Pancreas (tissue), 10 donors: ENCODE measurements at regions not wholly inside any gene's neighbourhood (a gene's known extent, or its start where the extent isn't known, plus 50 kb on each side); places are given as distances from the start of the nearest gene placed in this dataset.
"Not testable (repeated sequence)": the region's sequence is repeated elsewhere in the genome, so short reads cannot be mapped to it uniquely, and the experiment has no call there.

Experiments
- ATAC-seq, 4 donors: fragments of 200-7000 bp; cut with Tn5 transposase; one replicate each; pipeline versions ENCODE4 v1.8.0 to v1.9.1; 2020; ENCODE audit warnings: mild to moderate bottlenecking in 4 of 4, moderate library complexity in 4 of 4
- DNase-seq, 6 donors: peaks; one replicate each; pipeline ENCODE4 v3.0.0-alpha.2; 2020
- FAIRE-seq: peaks from 2 replicates; lab custom pipeline; 2012; peaks lifted over from hg19 to GRCh38; lab: Jason Lieb, UNC
- H3K27ac ChIP-seq, 4 donors: fragments of 200-600 bp; sonication (generic); 1 replicate in 3 of 4; 2 replicates in 1 of 4; pipeline versions ENCODE4 v1.5.0 to v1.8.0; 2020
- H3K27me3 ChIP-seq, 4 donors: fragments of 200-600 bp; one replicate each; pipeline ENCODE4 v1.8.0; 2021
- H3K36me3 ChIP-seq, 3 donors: fragments of 200-600 bp; sonication (generic) in 1 of 3; one replicate each; pipeline versions ENCODE4 v1.5.0 to v1.8.0; 2020 to 2021
- H3K4me1 ChIP-seq, 3 donors: fragments of 200-600 bp; one replicate each; pipeline ENCODE4 v1.8.0; 2021
- H3K4me3 ChIP-seq, 4 donors: fragments of 200-600 bp; sonication (generic) in 2 of 4; one replicate each; pipeline versions ENCODE4 v1.5.0 to v1.8.0; 2020 to 2021
- H3K9me3 ChIP-seq, 4 donors: fragments of 200-600 bp; one replicate each; pipeline ENCODE4 v1.8.0; 2021
- WGBS, 2 donors: extraction: QIAGEN DNeasy Blood & Tissue Kit; methylation state at CpG; one replicate each; pipeline ENCODE4 v1.1.7; 2013; 5-methylcytosine and 5-hydroxymethylcytosine counted together
- intact Hi-C, 3 donors: fragments of 100-400 bp; cut with DNase I; formaldehyde crosslinking; loops; one replicate each; pipeline versions ENCODE4 v1.11.1 to v1.14.2; 2022
- donor health status: healthy with polysubstance abuse.
- donor health status: DM: no; HTN: no; CAD: no; lungs with moderate emphysema.
- donor health status: DM: no; HTN: no; CAD: no.
- donor health status: control.
- donor health status: control.
- donor health status: Bipolar disorder and iron deficiency.
- donor health status: DM: yes; HTN: yes; CAD: no.
- donor health status: DM: no; HTN: no; CAD: no.
- donor health status: DM: no; HTN: no; CAD: no.
- donor health status: DM: yes; HTN: yes; CAD: no.

DNA sequence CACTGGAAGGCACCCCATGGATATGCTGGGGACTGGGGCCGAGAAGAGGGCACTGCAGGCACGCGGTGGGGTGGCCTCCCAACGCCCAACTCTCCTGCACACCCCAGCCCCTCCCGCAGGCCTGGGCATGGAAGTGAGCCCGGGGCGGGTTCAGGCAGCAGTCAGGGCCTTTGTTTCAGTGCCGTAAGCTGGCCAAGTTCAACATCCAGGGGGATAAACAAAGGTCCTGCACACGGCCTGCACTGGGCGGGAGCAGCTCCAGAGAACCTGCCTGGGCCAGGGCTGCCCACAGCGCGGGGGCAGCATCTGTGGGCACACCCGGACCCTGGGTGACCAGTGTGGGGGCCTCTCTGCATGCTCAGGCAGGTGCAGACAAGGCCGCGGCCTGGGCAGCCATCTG lies 5425.8 kb upstream of the TPTE start:
- WGBS, 2 donors, result 72 to 82% methylated on average over 3 to 6 of the region's 15 CpGs

DNA sequence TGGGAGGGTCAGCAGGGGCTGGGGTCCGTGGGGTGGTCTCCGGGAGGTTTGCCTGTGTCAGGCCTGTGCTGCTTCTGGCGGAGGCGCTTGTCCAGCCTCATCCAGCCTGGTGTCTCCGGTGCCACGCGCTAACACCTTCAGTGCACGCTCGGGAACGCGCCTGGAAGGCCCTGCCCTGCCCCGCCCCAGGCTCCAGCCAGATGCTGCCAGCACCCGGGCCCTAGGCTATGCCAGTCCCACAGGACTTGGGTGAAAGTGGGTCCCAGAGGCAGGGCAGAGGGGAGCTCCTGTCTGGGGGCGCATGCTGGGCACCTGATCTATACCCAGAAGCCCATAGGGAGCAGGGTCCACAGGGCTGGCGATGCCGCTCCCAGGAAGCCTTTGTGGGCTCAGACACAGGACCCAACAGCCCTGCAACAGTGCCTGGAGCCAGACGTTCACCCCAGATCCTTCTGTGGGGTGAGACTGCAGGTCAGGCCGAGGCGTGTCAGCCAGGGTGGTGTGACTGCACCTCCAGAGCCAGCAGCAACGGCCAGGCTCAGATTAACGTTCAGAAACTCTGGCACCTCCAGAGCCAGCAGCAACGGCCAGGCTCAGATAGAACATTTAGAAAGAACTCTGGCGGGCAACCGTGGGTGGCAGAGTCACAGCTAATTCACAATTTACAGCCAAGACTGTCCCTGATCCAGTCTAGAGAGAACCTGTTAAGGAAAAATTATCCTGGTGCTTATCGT lies 5423.2 kb upstream of the TPTE start:
- H3K27me3 ChIP-seq, H3K4me3 ChIP-seq, H3K9me3 ChIP-seq, H3K4me1 ChIP-seq, H3K27ac ChIP-seq, FAIRE-seq, ATAC-seq, H3K36me3 ChIP-seq, intact Hi-C loops: not testable (repeated sequence)
- 87 to 88% methylated on average over 5 to 14 of the region's 25 CpGs for WGBS, 2 donors
- DNase-seq, result peak in 3 of 6 donors; percentile 10 to 43 (median 14)

More for the DNA sequence above, 5425.8 kb upstream of the TPTE start:
- peak in 1 of 6 donors; percentile 16 for DNase-seq
- intact Hi-C loops, H3K4me1 ChIP-seq, FAIRE-seq, H3K27me3 ChIP-seq, H3K27ac ChIP-seq, H3K4me3 ChIP-seq, H3K9me3 ChIP-seq, H3K36me3 ChIP-seq: not testable (repeated sequence)
- ATAC-seq, result peak in 1 of 4 donors; percentile 32

DNA sequence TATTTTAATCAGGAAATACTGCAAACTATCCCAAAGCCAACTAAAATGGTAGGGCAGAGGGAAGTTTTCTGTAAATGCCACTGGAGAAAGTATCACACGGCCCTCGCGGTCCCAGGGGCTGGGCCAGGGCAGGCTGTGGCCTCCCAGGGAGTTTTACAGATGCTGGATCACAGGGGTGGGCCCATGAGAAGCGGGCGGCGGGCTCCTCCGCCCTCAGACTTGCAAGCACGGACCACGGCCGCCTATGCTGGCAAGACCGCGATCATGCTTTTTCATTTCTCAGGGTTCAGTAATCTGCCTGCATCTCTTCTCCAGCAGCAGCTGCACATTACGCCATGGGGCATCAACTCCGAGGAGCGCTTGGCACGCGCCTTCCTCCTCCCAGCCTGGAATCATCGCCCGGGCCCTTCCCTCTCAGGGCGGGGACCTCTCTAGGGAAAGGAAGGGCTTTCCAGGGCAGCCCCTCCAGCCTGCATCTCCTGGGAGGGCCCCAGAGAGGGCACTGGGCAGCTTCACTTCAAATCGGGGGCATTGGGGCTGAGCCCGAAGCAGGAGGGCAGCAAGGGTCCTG lies 5420.7 kb upstream of the TPTE start:
- intact Hi-C loops, H3K27ac ChIP-seq, H3K36me3 ChIP-seq, H3K4me1 ChIP-seq, H3K9me3 ChIP-seq, H3K4me3 ChIP-seq, FAIRE-seq, DNase-seq, H3K27me3 ChIP-seq: not testable (repeated sequence)
- no CpG with 5 or more reads among the region's 22 CpGs for WGBS, 2 donors
- ATAC-seq, result peak in 2 of 4 donors; percentile 12 to 15

DNA sequence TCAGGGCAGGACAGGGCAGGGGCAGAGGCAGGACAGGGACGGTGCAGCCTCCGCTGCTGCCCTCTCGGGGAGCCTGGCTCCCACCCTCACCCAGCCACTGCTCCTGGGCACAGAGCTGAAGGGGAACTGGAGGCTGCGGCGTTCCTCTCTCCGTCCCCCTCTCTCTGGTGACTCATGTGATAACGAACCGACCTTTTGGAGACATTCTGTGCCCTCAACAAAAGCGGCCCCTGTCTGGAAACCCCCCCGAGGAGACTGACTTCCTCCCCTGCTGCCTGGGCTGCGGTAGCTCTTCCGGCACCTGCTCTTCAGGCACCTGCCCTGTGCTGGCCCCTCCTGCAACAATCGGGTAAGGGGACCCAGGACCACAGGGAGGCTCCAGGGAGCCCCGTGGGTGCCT lies 5419.6 kb upstream of the TPTE start:
- H3K9me3 ChIP-seq, H3K4me3 ChIP-seq, H3K36me3 ChIP-seq, H3K27ac ChIP-seq, FAIRE-seq, H3K27me3 ChIP-seq, H3K4me1 ChIP-seq, intact Hi-C loops: not testable (repeated sequence)
- 38 to 45% methylated on average over 6 to 9 of the region's 14 CpGs for WGBS, 2 donors
- ATAC-seq, result peak in 3 of 4 donors; percentile 44 to 56 (median 49)
- peak in 3 of 6 donors; percentile 22 to 45 (median 23) for DNase-seq

DNA sequence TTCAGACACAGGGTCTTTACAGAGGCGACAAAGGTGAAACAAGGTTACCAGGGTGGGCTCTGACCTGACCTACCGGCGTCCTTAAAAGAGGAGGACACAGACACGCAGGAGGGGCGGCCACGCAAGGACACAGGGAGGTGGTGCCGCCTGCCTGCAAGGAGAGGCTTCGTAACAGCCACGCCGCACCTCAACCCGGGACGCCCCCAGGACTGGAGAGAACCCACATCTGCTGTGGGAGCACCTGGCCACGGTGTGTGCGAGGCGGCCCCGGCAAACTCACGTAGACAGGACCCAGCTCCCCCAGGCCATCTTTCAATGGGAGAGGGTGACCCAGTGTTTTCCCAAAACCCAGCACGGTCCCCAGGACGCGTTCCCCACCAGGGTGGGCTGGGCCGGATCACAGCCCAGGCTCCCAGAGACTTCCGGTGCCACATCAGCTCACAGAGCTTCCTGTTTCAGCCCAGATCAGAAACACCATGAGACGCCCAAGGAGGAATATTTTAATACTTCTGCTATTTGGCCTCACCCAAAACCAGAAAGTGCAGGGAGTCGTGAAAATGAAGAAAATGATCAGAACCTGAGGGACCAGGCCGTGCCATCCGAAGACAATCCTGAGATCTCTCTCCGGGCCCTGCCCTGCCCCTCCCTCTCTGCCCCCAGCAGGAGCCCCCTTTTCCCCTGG lies 5417.4 kb upstream of the TPTE start:
- H3K27ac ChIP-seq, intact Hi-C loops, H3K4me1 ChIP-seq, H3K36me3 ChIP-seq, FAIRE-seq, H3K4me3 ChIP-seq, H3K27me3 ChIP-seq, H3K9me3 ChIP-seq: not testable (repeated sequence)
- 91% methylated on average over 8 to 11 of the region's 27 CpGs for WGBS, 2 donors
- DNase-seq, result peak in 2 of 6 donors; percentile 21 to 22
- peak in 2 of 4 donors; percentile 10 to 23 for ATAC-seq

DNA sequence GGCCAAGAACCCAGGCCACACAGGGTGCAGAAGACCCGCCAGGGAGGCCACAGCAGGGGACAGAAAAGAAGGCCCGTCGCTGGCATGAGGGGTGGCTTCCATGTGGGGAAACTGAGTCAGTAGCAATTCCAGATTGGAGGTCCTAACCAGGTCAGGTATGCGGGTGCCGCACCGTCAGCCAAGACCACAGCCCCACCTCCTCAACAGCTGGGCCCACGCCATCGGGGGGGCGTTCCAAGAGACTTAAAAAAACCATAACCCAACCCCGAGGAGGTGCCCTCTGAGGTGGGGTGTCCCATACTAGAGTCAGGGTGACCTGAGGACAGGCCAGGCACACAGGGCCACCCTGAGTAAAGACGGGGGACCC lies 5416.8 kb upstream of the TPTE start:
- H3K27me3 ChIP-seq, H3K9me3 ChIP-seq, ATAC-seq, H3K4me3 ChIP-seq, H3K4me1 ChIP-seq, intact Hi-C loops, FAIRE-seq, H3K36me3 ChIP-seq, H3K27ac ChIP-seq: not testable (repeated sequence)
- peak in 2 of 6 donors; percentile 9 to 13 for DNase-seq
- 85 to 86% methylated on average over 5 to 6 of the region's 11 CpGs for WGBS, 2 donors

DNA sequence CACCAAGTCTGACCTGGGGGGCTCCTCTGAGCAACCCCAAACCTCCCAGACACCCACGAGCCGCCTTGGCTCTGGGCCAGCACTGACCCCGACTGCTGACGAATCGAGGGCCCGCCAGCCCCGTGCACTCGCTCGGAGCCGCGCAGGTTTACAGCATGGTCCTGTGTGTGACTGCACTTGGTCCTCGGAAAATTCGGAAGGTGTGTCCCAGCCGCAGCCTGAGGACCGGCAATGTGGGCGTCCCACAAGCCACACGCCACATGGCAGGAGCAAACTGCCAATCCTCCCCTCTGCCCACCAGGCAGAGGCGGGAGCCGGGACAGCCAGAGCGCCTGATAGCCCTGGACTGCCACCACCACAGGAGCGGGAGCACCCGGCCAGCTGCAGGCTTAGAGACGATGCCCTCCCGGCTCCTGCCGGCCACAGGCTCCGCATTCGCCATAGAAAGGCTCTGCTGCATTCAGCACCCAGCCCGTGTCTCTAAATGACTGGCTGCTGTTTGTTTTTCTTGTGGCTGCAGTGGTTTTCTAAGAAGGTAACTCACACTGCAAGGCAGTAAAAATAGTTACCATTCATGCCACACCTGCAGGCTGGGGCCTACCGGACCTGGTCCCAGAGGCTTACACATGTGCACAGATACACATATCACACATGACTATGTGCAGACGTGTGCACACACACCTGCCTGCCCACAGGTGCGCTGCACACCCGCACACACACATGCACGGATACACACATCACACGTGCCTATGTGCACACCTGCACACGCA lies 5415.3 kb upstream of the TPTE start:
- intact Hi-C loops, FAIRE-seq: not testable (repeated sequence)
- peak in 4 of 6 donors; percentile 4 to 15 (median 9) for DNase-seq

DNA sequence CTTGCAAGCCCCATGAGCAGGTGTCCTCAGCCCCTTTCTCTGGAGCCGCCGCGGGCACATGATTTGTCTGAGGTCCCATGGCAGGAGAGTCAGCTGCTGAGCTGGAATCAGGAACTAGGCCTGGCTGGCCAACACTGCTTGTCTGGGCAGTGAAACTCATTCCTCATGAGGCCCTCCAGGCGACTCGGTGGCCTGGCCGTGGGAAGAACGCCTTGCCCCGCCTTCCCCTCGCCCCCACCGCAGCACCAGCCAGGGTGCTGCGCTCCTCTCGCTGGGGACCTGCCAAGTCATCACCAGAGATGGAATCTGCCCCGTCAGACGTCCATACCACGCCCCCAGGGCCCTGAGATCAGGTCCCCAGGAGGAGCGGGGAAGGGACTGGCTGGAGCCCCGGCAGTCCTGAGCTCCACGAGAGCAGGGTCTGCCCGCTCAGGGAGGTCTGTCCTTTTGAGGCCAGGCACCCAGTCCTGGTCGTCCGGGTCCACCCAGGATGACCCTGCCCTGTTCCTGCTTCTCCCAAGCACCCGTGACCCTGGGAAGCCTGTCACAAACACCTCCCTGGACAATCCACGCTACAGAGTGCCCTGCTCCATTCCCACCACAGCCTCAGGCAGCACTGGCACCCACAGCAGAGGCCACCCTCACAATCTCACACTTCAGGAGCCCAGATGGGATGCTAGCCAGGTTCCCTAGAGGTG lies 5414.5 kb upstream of the TPTE start:
- H3K4me3 ChIP-seq, H3K27me3 ChIP-seq, H3K27ac ChIP-seq, H3K4me1 ChIP-seq, H3K36me3 ChIP-seq, H3K9me3 ChIP-seq, FAIRE-seq, intact Hi-C loops: not testable (repeated sequence)
- DNase-seq (peak in 4 of 6 donors; percentile 7 to 25 (median 16)), ATAC-seq (peak in 3 of 4 donors; percentile 5 to 50 (median 36))
- WGBS, 2 donors, result 64 to 86% methylated on average over 4 to 6 of the region's 23 CpGs

More for the DNA sequence above, 5415.3 kb upstream of the TPTE start:
- ATAC-seq, H3K9me3 ChIP-seq, H3K27me3 ChIP-seq, H3K4me3 ChIP-seq, H3K4me1 ChIP-seq, H3K36me3 ChIP-seq, H3K27ac ChIP-seq: not testable (repeated sequence)
- WGBS, 2 donors, result 91 to 95% methylated on average over 5 to 17 of the region's 35 CpGs

DNA sequence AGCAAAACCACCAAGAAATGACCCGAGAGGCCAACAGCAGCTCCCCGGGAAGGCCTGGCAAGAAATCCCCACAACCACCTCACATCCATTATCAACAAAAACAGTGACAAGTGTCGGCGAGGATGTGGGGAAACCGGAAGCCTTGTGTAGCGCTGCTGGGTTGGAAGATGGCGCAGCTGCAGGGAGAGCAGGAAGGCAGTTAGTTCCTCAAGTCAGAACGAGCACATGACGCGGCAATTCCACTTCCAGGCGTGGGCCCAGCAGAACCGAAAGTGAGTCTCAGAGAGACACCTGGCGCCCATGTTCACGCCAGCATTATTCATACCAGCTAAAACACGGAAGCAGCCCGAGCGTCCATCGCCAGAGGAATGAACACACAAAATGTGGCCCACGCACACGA lies 5413.7 kb upstream of the TPTE start:
- H3K36me3 ChIP-seq, FAIRE-seq, DNase-seq, H3K27me3 ChIP-seq, H3K4me3 ChIP-seq, H3K27ac ChIP-seq, intact Hi-C loops, H3K4me1 ChIP-seq, H3K9me3 ChIP-seq: not testable (repeated sequence)
- no CpG with 5 or more reads among the region's 20 CpGs for WGBS, 2 donors
- peak in 2 of 4 donors; percentile 15 to 25 for ATAC-seq

DNA sequence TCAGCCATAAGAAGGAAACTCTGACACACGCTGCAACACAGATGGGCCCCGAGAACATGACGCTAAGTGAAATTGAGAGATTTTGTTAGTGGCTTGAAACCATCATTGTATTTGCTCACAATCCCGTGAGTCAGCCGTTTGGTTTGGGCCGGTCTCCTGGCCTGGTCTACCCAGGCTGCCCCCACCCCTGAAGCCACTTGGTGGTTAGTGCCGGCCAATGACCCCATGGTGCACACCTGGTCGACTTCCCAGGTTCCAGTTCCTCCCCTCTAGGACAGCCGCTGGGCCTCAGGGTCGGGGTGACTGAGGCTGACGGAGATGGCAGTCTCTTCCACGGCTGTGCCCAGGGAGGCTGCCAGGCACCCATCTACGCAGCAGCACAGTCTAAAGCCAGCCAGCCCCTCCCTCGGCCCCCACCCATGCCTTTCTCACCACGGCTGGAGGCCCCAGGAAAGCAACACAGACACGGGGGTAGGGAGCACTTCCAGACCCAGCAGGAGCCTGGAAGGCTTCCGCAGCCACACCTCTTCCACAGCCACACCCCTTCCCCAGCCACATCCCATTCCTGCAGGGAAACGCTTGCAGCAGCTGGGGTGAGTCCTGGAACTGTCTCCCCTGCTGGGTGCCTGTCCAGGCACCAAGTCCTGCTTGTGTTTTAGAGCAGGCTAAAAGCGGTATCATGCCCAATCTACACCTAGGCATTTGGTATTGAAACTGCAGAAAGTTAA lies 5413.2 kb upstream of the TPTE start:
- H3K4me1 ChIP-seq, H3K36me3 ChIP-seq, H3K27ac ChIP-seq, H3K27me3 ChIP-seq, H3K9me3 ChIP-seq, H3K4me3 ChIP-seq, FAIRE-seq, intact Hi-C loops: not testable (repeated sequence)
- peak; percentile 17 to 45 (median 19) for DNase-seq
- WGBS, 2 donors, result 19% methylated on average over 6 of the region's 19 CpGs; no CpG with 5 or more reads in 1 of the 2 donors
- ATAC-seq, result peak; percentile 51 to 82 (median 80)
